Suprapubic skin (tissue), 4 donors: ENCODE measurements at regions not wholly inside any gene's neighbourhood (a gene's known extent, or its start where the extent isn't known, plus 50 kb on each side); places are given as distances from the start of the nearest gene placed in this dataset.

Source experiments
- POLR2A ChIP-seq, 2 donors: fragments of 450-650 bp; IDR thresholded peaks; one replicate each; pipeline ENCODE4 v1.6.1; 2017; ENCODE audit warnings: antibody characterized with exemption in 2 of 2, mild to moderate bottlenecking in 2 of 2, moderate library complexity in 2 of 2
- POLR2AphosphoS5 ChIP-seq, 3 donors: sonication (generic); formaldehyde crosslinking; IDR thresholded peaks; one replicate each; pipeline ENCODE4 v1.6.1; 2017; ENCODE audit warnings: antibody characterized with exemption in 3 of 3
- TF ChIP-seq, protein P1 (sequence below), 2 donors: fragments of 200-600 bp in 1 of 2; fragments of 450-650 bp in 1 of 2; sonication (generic) in 1 of 2; IDR thresholded peaks; one replicate each; pipeline ENCODE4 v1.5.1; 2016 to 2019; ENCODE audit warnings: antibody characterized with exemption in 2 of 2, mild to moderate bottlenecking in 1 of 2, moderate library complexity in 1 of 2

DNA sequence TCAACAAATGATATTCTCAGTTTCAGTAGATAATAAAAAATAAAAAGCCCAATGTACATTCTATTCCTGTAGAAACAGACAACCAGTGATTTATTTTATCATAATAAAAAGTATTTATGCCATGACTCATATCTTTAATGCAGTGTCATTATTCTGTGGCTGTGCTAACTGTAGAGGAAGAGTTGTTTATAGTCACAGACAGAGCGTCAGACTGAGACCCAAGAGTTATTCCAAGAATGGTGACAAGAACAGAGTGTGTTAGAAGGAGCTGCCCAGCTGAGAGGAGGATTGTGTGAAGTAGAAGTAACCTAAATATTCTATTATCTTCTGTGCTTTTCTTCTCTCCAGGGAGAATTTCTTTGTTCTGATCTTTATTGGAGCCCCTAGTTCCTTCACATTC, 210.7 kb downstream of the PPP1R2C start:
- TF ChIP-seq, protein P1, sequence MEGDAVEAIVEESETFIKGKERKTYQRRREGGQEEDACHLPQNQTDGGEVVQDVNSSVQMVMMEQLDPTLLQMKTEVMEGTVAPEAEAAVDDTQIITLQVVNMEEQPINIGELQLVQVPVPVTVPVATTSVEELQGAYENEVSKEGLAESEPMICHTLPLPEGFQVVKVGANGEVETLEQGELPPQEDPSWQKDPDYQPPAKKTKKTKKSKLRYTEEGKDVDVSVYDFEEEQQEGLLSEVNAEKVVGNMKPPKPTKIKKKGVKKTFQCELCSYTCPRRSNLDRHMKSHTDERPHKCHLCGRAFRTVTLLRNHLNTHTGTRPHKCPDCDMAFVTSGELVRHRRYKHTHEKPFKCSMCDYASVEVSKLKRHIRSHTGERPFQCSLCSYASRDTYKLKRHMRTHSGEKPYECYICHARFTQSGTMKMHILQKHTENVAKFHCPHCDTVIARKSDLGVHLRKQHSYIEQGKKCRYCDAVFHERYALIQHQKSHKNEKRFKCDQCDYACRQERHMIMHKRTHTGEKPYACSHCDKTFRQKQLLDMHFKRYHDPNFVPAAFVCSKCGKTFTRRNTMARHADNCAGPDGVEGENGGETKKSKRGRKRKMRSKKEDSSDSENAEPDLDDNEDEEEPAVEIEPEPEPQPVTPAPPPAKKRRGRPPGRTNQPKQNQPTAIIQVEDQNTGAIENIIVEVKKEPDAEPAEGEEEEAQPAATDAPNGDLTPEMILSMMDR (IDR thresholded peaks at IDR 0.05) = no peak
- TF ChIP-seq POLR2A (IDR thresholded peaks at IDR 0.05) = no peak
- no peak for TF ChIP-seq POLR2AphosphoS5 (IDR thresholded peaks at IDR 0.05)
